SK-N-SH (cell line): ENCODE measurements at regions not wholly inside any gene's neighbourhood (a gene's known extent, or its start where the extent isn't known, plus 50 kb on each side); places are given as distances from the start of the nearest gene placed in this dataset.

Experiments
- POLR2AphosphoS5 ChIP-seq: IDR thresholded peaks from 2 replicates; pipeline ENCODE4 v1.6.1; 2012; ENCODE audit warnings: low read depth, low read length
- RAD21 ChIP-seq: IDR thresholded peaks from 2 replicates; pipeline ENCODE4 v1.6.1; 2012; ENCODE audit warnings: mild to moderate bottlenecking, low read length
- TF ChIP-seq, protein P1 (sequence below): fragments of 200-600 bp; sonication (generic); IDR thresholded peaks from 2 replicates; pipeline ENCODE4 v1.6.1; 2017; ENCODE audit warnings: antibody characterized with exemption, mild to moderate bottlenecking, moderate library complexity
- TF ChIP-seq, protein P2 (sequence below): fragments of 150-350 bp; IDR thresholded peaks from 2 replicates; pipeline ENCODE4 v1.6.1; 2017; ENCODE audit warnings: antibody characterized with exemption, low read length, low read depth, borderline replicate concordance

DNA sequence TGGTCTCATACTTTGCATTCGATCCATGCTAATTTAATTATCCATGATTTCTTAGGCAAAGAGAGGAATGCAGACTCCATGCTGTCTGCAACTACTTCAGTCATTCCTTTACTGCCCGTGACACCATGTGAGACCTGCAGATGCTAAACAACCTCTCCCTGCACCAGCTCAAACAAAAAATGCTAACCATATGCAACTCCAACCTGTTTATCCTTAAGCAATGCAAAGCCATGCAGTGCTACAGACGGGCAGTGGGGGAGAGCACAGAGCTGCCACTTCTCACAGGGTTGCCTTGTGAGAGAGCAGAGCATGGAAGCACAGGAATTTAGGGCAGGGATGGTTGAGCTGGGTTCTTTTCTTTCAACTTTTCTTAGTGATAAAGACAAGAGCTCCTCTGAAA lies 74.9 kb upstream of the KLHL14 start:
- TF ChIP-seq, protein P1, sequence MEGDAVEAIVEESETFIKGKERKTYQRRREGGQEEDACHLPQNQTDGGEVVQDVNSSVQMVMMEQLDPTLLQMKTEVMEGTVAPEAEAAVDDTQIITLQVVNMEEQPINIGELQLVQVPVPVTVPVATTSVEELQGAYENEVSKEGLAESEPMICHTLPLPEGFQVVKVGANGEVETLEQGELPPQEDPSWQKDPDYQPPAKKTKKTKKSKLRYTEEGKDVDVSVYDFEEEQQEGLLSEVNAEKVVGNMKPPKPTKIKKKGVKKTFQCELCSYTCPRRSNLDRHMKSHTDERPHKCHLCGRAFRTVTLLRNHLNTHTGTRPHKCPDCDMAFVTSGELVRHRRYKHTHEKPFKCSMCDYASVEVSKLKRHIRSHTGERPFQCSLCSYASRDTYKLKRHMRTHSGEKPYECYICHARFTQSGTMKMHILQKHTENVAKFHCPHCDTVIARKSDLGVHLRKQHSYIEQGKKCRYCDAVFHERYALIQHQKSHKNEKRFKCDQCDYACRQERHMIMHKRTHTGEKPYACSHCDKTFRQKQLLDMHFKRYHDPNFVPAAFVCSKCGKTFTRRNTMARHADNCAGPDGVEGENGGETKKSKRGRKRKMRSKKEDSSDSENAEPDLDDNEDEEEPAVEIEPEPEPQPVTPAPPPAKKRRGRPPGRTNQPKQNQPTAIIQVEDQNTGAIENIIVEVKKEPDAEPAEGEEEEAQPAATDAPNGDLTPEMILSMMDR = no peak
- no peak for TF ChIP-seq POLR2AphosphoS5
- no peak for TF ChIP-seq RAD21
- TF ChIP-seq, protein P2, sequence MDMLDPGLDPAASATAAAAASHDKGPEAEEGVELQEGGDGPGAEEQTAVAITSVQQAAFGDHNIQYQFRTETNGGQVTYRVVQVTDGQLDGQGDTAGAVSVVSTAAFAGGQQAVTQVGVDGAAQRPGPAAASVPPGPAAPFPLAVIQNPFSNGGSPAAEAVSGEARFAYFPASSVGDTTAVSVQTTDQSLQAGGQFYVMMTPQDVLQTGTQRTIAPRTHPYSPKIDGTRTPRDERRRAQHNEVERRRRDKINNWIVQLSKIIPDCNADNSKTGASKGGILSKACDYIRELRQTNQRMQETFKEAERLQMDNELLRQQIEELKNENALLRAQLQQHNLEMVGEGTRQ = no peak
